Panc1 (cell line): ENCODE measurements at regions not wholly inside any gene's neighbourhood (a gene's known extent, or its start where the extent isn't known, plus 50 kb on each side); places are given as distances from the start of the nearest gene placed in this dataset.

ENCODE experiments used
- ATAC-seq: fragments of 200-7000 bp; cut with Tn5 transposase; 2 replicates; pipeline ENCODE4 v1.9.1; 2020; ENCODE audit warnings: mild to moderate bottlenecking, moderate library complexity
- BruUV-seq: library from RNA; stranded (reverse); fragments of 400-500 nt; replicated peaks from 2 replicates; lab custom pipeline; 2021; lab: Mats Ljungman, UMichigan
- CTCF ChIA-PET: fragments of 300-600 bp; sonication (Branson Sonifier 250); formaldehyde crosslinking; loops from one replicate; lab custom pipeline; 2022; ENCODE audit warnings: antibody characterized with exemption; lab: Charles Lee
- POLR2A ChIA-PET: fragments of 300-600 bp; sonication (Branson Sonifier 250); formaldehyde crosslinking; loops from one replicate; lab custom pipeline; 2022; ENCODE audit warnings: antibody characterized with exemption; lab: Charles Lee
- DNase-seq: peaks from one replicate; pipeline ENCODE4 v3.0.0-alpha.2; 2010; ENCODE audit warnings: low read depth, low spot score
- H3K27ac ChIP-seq: 2 replicates; pipeline ENCODE4 v1.5.1; 2011; ENCODE audit warnings: mild to moderate bottlenecking, low read length, inconsistent platforms
- H3K27me3 ChIP-seq: fragments of 200-500 bp; sonication (Bioruptor generic); 2 replicates; pipeline ENCODE4 v1.6.0; 2014; ENCODE audit warnings: low read length, inconsistent platforms; ENCODE audit not compliant: control insufficient read depth, insufficient read depth
- H3K36me3 ChIP-seq: fragments of 200-500 bp; sonication (Bioruptor generic); 2 replicates; pipeline ENCODE4 v1.5.1; 2014; ENCODE audit warnings: inconsistent platforms, mild to moderate bottlenecking, low read length, moderate library complexity; ENCODE audit not compliant: control insufficient read depth, insufficient read depth
- H3K4me1 ChIP-seq: 2 replicates; pipeline ENCODE4 v1.5.1; 2011; ENCODE audit warnings: inconsistent platforms, mild to moderate bottlenecking, low read length, moderate library complexity; ENCODE audit not compliant: control insufficient read depth, insufficient read depth
- H3K4me3 ChIP-seq, 2 experiments: 2 replicates each; pipeline ENCODE4 v1.5.1; 2011 to 2012; ENCODE audit warnings: low read depth in 2 of 2, low read length in 2 of 2, mild to moderate bottlenecking in 2 of 2, inconsistent platforms in 1 of 2, moderate library complexity in 1 of 2
- H3K9me3 ChIP-seq: fragments of 200-500 bp; sonication (Bioruptor generic); 2 replicates; pipeline ENCODE4 v1.5.1; 2014; ENCODE audit warnings: low read depth, mild to moderate bottlenecking, inconsistent platforms, low read length, moderate library complexity; ENCODE audit not compliant: control insufficient read depth, insufficient read depth
- CTCF ChIP-seq: fragments of 450-650 bp; IDR thresholded peaks from 2 replicates; pipeline ENCODE4 v1.5.1; 2017; ENCODE audit warnings: mild to moderate bottlenecking
- POLR2AphosphoS5 ChIP-seq: IDR thresholded peaks from 2 replicates; pipeline ENCODE4 v1.6.1; 2012; ENCODE audit warnings: mild to moderate bottlenecking, low read depth, low read length, moderate library complexity
- REST ChIP-seq, 2 experiments: IDR thresholded peaks; 2 replicates each; pipeline ENCODE4 v1.6.1; 2011 to 2012; ENCODE audit warnings: low read depth in 2 of 2, control low read depth in 1 of 2, low read length in 1 of 2, mild to moderate bottlenecking in 1 of 2, moderate library complexity in 1 of 2; ENCODE audit not compliant: insufficient read depth in 1 of 2
- SIN3A ChIP-seq: IDR thresholded peaks from 2 replicates; pipeline ENCODE4 v1.6.1; 2012; ENCODE audit warnings: low read depth, mild to moderate bottlenecking, low read length, moderate library complexity, borderline replicate concordance; ENCODE audit not compliant: insufficient read depth
- TCF7L2 ChIP-seq: IDR thresholded peaks from 2 replicates; pipeline ENCODE4 v1.6.1; 2011; ENCODE audit warnings: mild to moderate bottlenecking, low read depth, low read length, inconsistent platforms
- in situ Hi-C: cut with HindIII; loops from 2 replicates; pipeline ENCODE4 v1.10.0; 2016; ENCODE audit warnings: low sequenced_read_pairs, low pct_unique_long_range_greater_than_20kb
- intact Hi-C: fragments of 100-400 bp; cut with micrococcal nuclease; formaldehyde crosslinking; loops from one replicate; pipeline ENCODE4 v1.10.0; 2022; ENCODE audit not compliant: unreplicated experiment

- in situ Hi-C loops (no loop called here), intact Hi-C loops (no loop called here)
- Histone ChIP-seq H3K27ac (no peak overlapping the region), H3K27me3 (no peaks in the 10 kb centered on the region), H3K4me1 (no peaks in the 10 kb centered on the region), H3K9me3 (no peaks in the 10 kb centered on the region), H3K36me3 (no peaks in the 10 kb centered on the region), H3K4me3 (no peak overlapping the region)
- no peak for DNase-seq
- POLR2A ChIA-PET, result no interaction called here
- CTCF ChIA-PET, result no interaction called here
- BruUV-seq, result no TSS peak
- TF ChIP-seq TCF7L2, result no peak
- TF ChIP-seq CTCF, result no peak
- TF ChIP-seq SIN3A, result no peak
- no peak for TF ChIP-seq REST (IDR thresholded peaks at IDR 0.05; ENCODE audit: insufficient read depth in 1 of 2, low read depth in 2 of 2, low read length in 1 of 2)
- TF ChIP-seq POLR2AphosphoS5, result no peak
- ATAC-seq, result no peak
Observed at GRCh38 chr2:2848621-2849333, 517.7 kb upstream of the MYT1L start.

GRCh38 chr2:2848198-2848597 lies 517.1 kb upstream of the MYT1L start:
- no TSS peak for BruUV-seq
- TF ChIP-seq TCF7L2 (no peak), SIN3A (no peak), POLR2AphosphoS5 (no peak), REST (IDR thresholded peaks at IDR 0.05; ENCODE audit: insufficient read depth in 1 of 2, low read depth in 2 of 2, low read length in 1 of 2) (no peak), CTCF (no peak)
- no peak for ATAC-seq
- no peak overlapping the region for H3K27ac ChIP-seq
- no peaks in the 10 kb centered on the region for H3K27me3 ChIP-seq
- no peak overlapping the region for H3K4me3 ChIP-seq
- ChIA-PET POLR2A (no interaction called here), CTCF (no interaction called here)
- no peaks in the 10 kb centered on the region for H3K4me1 ChIP-seq
- intact Hi-C loops, result no loop called here
- H3K36me3 ChIP-seq, result no peaks in the 10 kb centered on the region
- in situ Hi-C loops, result no loop called here
- H3K9me3 ChIP-seq, result no peaks in the 10 kb centered on the region
- no peak for DNase-seq
